Naive thymus-derived CD8-positive, alpha-beta T cell (primary cell): ENCODE measurements at regions not wholly inside any gene's neighbourhood (a gene's known extent, or its start where the extent isn't known, plus 50 kb on each side); places are given as distances from the start of the nearest gene placed in this dataset.
A peak's percentile ranks its signal among the peaks of the same experiment; 100 is the strongest.

Experiments
- ATAC-seq, 2 donors: fragments of 150-1000 bp; cut with Tn5 transposase in 1 of 2; sonication (Bioruptor Pico), chemical (Tn5 transposase) in 1 of 2; 1 replicate in 1 of 2; 2 replicates in 1 of 2; pipeline ENCODE4 v1.10.0; 2021; ENCODE audit warnings: mild to moderate bottlenecking in 2 of 2, moderate library complexity in 2 of 2
- POLR2A ChIA-PET: fragments of 350-600 bp; sonication (Branson Sonifier 250); formaldehyde crosslinking; loops from one replicate; lab custom pipeline; 2021; ENCODE audit warnings: antibody characterized with exemption; lab: Charles Lee
- DNase-seq, 10 donors: peaks; one replicate each; pipeline versions ENCODE4 v3.0.0 to v3.0.0-alpha.2; 2020 to 2022
- H3K27ac Mint-ChIP-seq, 10 donors: one replicate each; pipeline ENCODE4 v1.8.0; 2020 to 2022; ENCODE audit warnings: mild to moderate bottlenecking in 10 of 10, mixed read lengths in 10 of 10, moderate library complexity in 4 of 10, inconsistent platforms in 1 of 10
- H3K27me3 Mint-ChIP-seq, 5 donors: one replicate each; pipeline ENCODE4 v1.8.0; 2021 to 2022; ENCODE audit warnings: mixed read lengths in 5 of 5
- H3K36me3 Mint-ChIP-seq, 3 donors: one replicate each; pipeline ENCODE4 v1.8.0; 2020 to 2022; ENCODE audit warnings: mixed read lengths in 3 of 3, mild to moderate bottlenecking in 2 of 3, inconsistent platforms in 1 of 3
- H3K4me1 Mint-ChIP-seq, 4 donors: one replicate each; pipeline ENCODE4 v1.8.0; 2021 to 2022; ENCODE audit warnings: mixed read lengths in 4 of 4
- H3K4me3 Mint-ChIP-seq, 10 donors: one replicate each; pipeline ENCODE4 v1.8.0; 2020 to 2022; ENCODE audit warnings: mild to moderate bottlenecking in 10 of 10, mixed read lengths in 10 of 10, moderate library complexity in 6 of 10, inconsistent platforms in 1 of 10
- H3K9me3 Mint-ChIP-seq, 9 donors: one replicate each; pipeline ENCODE4 v1.8.0; 2020 to 2022; ENCODE audit warnings: mixed read lengths in 9 of 9, mild to moderate bottlenecking in 3 of 9, inconsistent platforms in 1 of 9, moderate library complexity in 1 of 9

DNA sequence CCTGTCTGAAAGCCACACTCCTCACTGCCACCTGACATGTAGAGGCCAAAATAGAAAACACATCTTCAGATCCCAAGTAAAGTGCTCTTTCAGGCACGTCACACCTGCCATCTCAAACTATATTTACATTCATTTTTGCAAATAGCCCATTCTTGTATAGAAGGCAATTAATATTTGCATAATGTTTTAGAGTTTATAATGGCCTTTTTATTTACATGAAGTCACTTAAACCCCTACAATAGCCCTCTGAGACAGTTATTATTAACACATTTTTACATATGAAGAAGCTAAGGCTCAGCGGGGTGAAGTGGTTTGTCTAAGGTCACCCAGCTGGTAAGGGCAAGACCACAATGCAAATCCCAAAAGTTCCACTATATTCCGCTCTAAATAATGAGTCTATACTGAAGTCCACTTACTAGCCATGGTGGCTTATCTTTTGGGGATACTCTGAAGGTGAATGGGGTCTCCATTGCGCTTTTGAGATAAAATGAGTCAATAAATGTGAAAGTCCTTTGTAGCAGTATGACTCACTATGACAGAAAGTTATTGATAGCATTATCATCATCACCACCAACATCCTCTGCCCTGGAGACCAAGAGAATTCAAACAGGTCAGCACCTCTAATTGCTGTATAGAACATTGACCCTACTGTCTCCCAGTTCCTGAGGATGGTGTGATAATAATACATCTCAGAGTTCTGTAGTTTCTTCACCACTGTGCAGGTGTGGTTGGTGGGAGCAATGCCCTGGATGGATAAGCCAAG is 155.9 kb upstream of the BCL6 start:
- Mint-ChIP-seq H3K4me3 (no peak overlapping the region), H3K27ac (no peak overlapping the region), H3K27me3 (peaks cover 0 to 2% (median 0%) of the 10 kb centered on the region in 5 donors), H3K4me1 (peaks cover 0 to 3% (median 0%) of the 10 kb centered on the region in 4 donors), H3K9me3 (no peaks in the 10 kb centered on the region), H3K36me3 (no peaks in the 10 kb centered on the region)
- POLR2A ChIA-PET: no interaction called here
- ATAC-seq: no peak
- DNase-seq: no peak

DNA sequence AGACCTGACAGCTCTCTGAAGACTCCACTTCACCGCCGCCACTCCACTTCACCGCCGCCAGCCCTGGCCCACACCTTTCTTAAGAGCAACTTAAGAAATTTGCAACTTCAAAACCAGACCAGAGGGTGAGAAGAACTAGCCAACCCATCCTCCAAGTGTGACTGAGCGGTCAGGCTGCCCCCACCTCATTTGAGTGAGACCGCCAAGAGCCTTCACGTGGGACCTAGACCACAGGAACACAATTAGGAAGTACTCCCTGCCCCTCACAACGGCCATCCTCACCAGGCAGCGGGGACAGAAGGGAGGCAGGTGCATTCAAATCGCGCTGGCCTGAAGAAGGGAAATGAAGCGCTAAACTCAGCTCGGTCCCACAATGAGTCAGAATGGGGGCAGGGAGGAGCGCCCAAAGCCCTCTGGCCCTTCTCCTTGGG is 156.8 kb upstream of the BCL6 start:
- peaks cover 0 to 2% (median 0%) of the 10 kb centered on the region in 5 donors for H3K27me3 Mint-ChIP-seq
- H3K9me3 Mint-ChIP-seq: no peaks in the 10 kb centered on the region
- DNase-seq (no peak), ATAC-seq (no peak)
- H3K27ac Mint-ChIP-seq: peak overlapping the region in 1 of 10 donors; percentile 65
- H3K4me1 Mint-ChIP-seq: peaks cover 0 to 3% (median 0%) of the 10 kb centered on the region in 4 donors
- no peaks in the 10 kb centered on the region for H3K36me3 Mint-ChIP-seq
- no peak overlapping the region for H3K4me3 Mint-ChIP-seq
- POLR2A ChIA-PET: no interaction called here

GRCh38 chr3:187902936-187903335 is 157.7 kb upstream of the BCL6 start:
- POLR2A ChIA-PET: no interaction called here
- no peaks in the 10 kb centered on the region for H3K36me3 Mint-ChIP-seq
- no peak for DNase-seq

GRCh38 chr3:187903697-187904096 is 158.4 kb upstream of the BCL6 start:
- H3K4me3 Mint-ChIP-seq: no peak overlapping the region
- H3K4me1 Mint-ChIP-seq: no peaks in the 10 kb centered on the region
- H3K27ac Mint-ChIP-seq: no peak overlapping the region
- H3K9me3 Mint-ChIP-seq: no peaks in the 10 kb centered on the region
- ATAC-seq (no peak), DNase-seq (no peak)
- H3K27me3 Mint-ChIP-seq: peaks cover 0 to 2% (median 0%) of the 10 kb centered on the region in 5 donors
- POLR2A ChIA-PET: no interaction called here
- H3K36me3 Mint-ChIP-seq: no peaks in the 10 kb centered on the region

More at GRCh38 chr3:187902936-187903335, 157.7 kb upstream of the BCL6 start:
- no peak for ATAC-seq
- Mint-ChIP-seq H3K9me3 (no peaks in the 10 kb centered on the region), H3K27ac (no peak overlapping the region), H3K4me1 (peaks cover 0 to 3% (median 0%) of the 10 kb centered on the region in 4 donors), H3K4me3 (no peak overlapping the region), H3K27me3 (peaks cover 0 to 2% (median 0%) of the 10 kb centered on the region in 5 donors)

DNA sequence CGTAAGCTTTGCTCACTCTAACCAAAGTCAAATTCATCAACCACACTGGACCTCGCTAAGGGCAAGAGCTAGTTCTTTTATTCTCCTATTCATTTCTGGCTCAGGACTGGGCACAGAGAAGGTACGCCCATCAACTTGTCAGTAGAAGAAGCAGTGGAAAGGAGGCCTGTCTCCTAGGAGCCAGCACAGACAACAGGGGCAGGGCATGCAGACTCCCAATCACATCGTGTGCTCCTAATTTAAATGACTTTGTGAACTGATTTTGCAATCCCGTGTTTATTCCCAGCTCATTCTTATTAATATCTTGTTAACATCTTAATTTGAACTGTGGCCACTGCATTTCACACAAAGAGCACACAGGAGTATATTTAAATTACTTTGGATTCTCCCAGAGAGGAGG is 161.1 kb upstream of the BCL6 start:
- H3K4me3 Mint-ChIP-seq: no peak overlapping the region
- H3K27ac Mint-ChIP-seq: no peak overlapping the region
- no peaks in the 10 kb centered on the region for H3K9me3 Mint-ChIP-seq
- ATAC-seq: no peak
- H3K36me3 Mint-ChIP-seq: no peaks in the 10 kb centered on the region
- no peaks in the 10 kb centered on the region for H3K4me1 Mint-ChIP-seq
- H3K27me3 Mint-ChIP-seq: peaks cover 0 to 2% (median 0%) of the 10 kb centered on the region in 5 donors
- POLR2A ChIA-PET: no interaction called here
- DNase-seq: no peak

DNA sequence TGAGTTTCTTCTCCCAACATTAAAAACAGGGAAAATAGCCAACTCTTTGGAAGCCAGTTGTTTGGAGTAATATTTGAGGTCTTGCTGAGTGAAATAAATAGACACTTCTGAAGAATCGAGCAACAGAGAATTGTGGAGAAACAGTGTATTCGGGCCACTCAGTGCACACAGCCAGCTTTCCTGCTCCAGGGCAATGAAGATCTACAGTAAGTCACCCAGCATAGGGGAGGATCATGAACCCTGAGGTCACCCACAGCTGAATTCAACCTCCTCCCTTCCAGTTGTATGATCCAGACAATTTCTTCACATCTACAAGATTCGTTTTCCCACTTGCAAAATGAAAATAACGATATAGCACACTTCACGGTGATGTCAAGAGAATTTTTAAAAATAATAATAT is 161.7 kb upstream of the BCL6 start:
- H3K4me1 Mint-ChIP-seq: no peaks in the 10 kb centered on the region
- no peaks in the 10 kb centered on the region for H3K9me3 Mint-ChIP-seq
- POLR2A ChIA-PET: no interaction called here
- DNase-seq (no peak), ATAC-seq (no peak)
- H3K27me3 Mint-ChIP-seq: peaks cover 0 to under 1% (median 0%) of the 10 kb centered on the region in 5 donors
- no peaks in the 10 kb centered on the region for H3K36me3 Mint-ChIP-seq
- no peak overlapping the region for H3K4me3 Mint-ChIP-seq
- no peak overlapping the region for H3K27ac Mint-ChIP-seq

DNA sequence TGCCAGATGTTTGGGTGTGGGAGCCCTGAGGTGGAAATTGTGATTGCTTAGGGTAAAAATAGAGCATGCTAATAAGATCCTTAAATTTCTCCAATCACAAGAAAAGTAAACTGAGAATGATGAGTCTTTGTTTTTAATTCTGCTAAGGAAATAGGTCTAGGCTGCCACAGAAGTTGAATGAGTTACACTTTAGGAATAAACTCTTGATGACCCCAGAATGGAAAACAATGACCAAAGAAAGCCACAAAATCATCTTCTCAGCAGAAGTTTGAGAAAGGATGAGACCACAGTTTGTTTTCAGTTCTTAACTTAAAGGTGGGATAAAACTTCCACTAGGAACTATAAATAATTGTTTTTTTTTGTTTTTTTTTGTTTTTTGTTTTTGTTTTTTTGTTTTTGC is 164.6 kb upstream of the BCL6 start:
- Mint-ChIP-seq H3K9me3 (no peaks in the 10 kb centered on the region), H3K4me1 (peaks cover 0 to 6% (median 3%) of the 10 kb centered on the region in 4 donors), H3K36me3 (no peaks in the 10 kb centered on the region), H3K27ac (no peak overlapping the region), H3K27me3 (no peaks in the 10 kb centered on the region), H3K4me3 (no peak overlapping the region)
- POLR2A ChIA-PET: no interaction called here
- ATAC-seq (no peak), DNase-seq (no peak)

GRCh38 chr3:187912007-187912406 is 166.7 kb upstream of the BCL6 start:
- no peak for ATAC-seq
- H3K36me3 Mint-ChIP-seq: no peaks in the 10 kb centered on the region
- H3K4me3 Mint-ChIP-seq: no peak overlapping the region
- no peaks in the 10 kb centered on the region for H3K27me3 Mint-ChIP-seq
- H3K4me1 Mint-ChIP-seq: peaks cover 3 to 11% (median 4%) of the 10 kb centered on the region in 4 donors
- H3K27ac Mint-ChIP-seq: no peak overlapping the region
- no peaks in the 10 kb centered on the region for H3K9me3 Mint-ChIP-seq
- POLR2A ChIA-PET: no interaction called here
- no peak for DNase-seq

GRCh38 chr3:187913617-187914033 is 168.4 kb upstream of the BCL6 start:
- ATAC-seq (no peak), DNase-seq (no peak)
- Mint-ChIP-seq H3K36me3 (no peaks in the 10 kb centered on the region), H3K4me3 (no peak overlapping the region), H3K9me3 (no peaks in the 10 kb centered on the region), H3K27ac (no peak overlapping the region), H3K27me3 (no peaks in the 10 kb centered on the region), H3K4me1 (peaks cover 4 to 16% (median 13%) of the 10 kb centered on the region in 4 donors)
- POLR2A ChIA-PET: no interaction called here

DNA sequence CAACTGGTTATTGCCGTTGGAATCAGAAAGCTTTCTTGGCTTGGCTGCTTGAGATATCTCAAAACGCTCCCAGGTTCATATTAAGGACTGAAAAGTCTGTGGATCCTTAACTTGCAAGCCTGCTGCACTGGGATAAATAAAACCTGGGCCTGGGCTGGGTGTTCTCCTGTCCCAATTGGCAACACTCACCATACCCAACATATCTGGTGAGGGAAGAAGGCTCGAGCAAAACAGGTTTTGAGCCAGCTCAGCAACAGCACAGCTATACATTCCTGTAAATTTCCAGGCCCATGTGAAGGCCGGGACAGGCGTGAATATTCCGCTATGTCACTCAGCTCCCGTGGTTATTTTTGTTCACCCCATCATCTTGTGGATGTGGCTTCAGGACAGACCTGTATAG is 169.0 kb upstream of the BCL6 start:
- H3K27ac Mint-ChIP-seq: no peak overlapping the region
- peaks cover 9 to 22% (median 19%) of the 10 kb centered on the region in 4 donors for H3K4me1 Mint-ChIP-seq
- no peak for DNase-seq
- no peaks in the 10 kb centered on the region for H3K9me3 Mint-ChIP-seq
- H3K4me3 Mint-ChIP-seq: no peak overlapping the region
- no peak for ATAC-seq
- POLR2A ChIA-PET: no interaction called here
- H3K36me3 Mint-ChIP-seq: no peaks in the 10 kb centered on the region
- no peaks in the 10 kb centered on the region for H3K27me3 Mint-ChIP-seq

DNA sequence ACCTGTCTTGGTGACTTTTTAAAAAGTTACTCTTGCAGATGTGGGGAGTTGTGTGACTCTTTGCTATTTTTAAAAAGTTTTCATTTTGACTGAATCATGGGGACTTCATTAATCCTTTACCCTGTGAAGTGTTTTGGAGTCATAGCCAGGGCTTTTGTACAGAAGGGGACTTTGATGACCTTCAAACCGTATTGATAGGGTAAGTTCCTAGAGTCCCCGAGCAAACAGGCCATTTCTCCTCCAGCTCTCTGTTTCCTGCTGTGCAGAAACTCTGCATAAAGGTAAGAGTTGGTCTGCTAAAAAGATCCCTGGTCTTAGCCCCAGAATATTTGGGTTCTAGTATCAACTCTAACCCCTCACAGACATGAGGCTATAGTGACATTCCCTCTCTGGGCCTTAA is 170.8 kb upstream of the BCL6 start:
- H3K27me3 Mint-ChIP-seq: no peaks in the 10 kb centered on the region
- peaks cover 15 to 36% (median 34%) of the 10 kb centered on the region in 4 donors for H3K4me1 Mint-ChIP-seq
- DNase-seq: no peak
- no peak for ATAC-seq
- H3K4me3 Mint-ChIP-seq: no peak overlapping the region
- H3K9me3 Mint-ChIP-seq: no peaks in the 10 kb centered on the region
- H3K27ac Mint-ChIP-seq: no peak overlapping the region
- POLR2A ChIA-PET: no interaction called here
- no peaks in the 10 kb centered on the region for H3K36me3 Mint-ChIP-seq

GRCh38 chr3:187918081-187918644 is 172.9 kb upstream of the BCL6 start:
- peaks cover 16 to 44% (median 42%) of the 10 kb centered on the region in 4 donors for H3K4me1 Mint-ChIP-seq
- POLR2A ChIA-PET: no interaction called here
- ATAC-seq (no peak), DNase-seq (no peak)
- peak overlapping the region in 7 of 10 donors; percentile 83 to 93 (median 89) for H3K27ac Mint-ChIP-seq
- no peaks in the 10 kb centered on the region for H3K27me3 Mint-ChIP-seq
- peak overlapping the region in 5 of 10 donors; percentile 73 to 87 (median 83) for H3K4me3 Mint-ChIP-seq
- no peaks in the 10 kb centered on the region for H3K36me3 Mint-ChIP-seq
- no peaks in the 10 kb centered on the region for H3K9me3 Mint-ChIP-seq

- POLR2A ChIA-PET: no interaction called here
- H3K9me3 Mint-ChIP-seq: peaks cover 0 to 5% (median 0%) of the 10 kb centered on the region in 9 donors
- H3K4me1 Mint-ChIP-seq: peaks cover 16 to 44% (median 37%) of the 10 kb centered on the region in 4 donors
- peaks cover 0 to 4% (median 0%) of the 10 kb centered on the region in 3 donors for H3K36me3 Mint-ChIP-seq
- peak; percentile 88 to 89 for ATAC-seq
- DNase-seq: peak in 9 of 10 donors; percentile 18 to 68 (median 45)
- peak overlapping the region; percentile 63 to 87 (median 83) for H3K4me3 Mint-ChIP-seq
- H3K27ac Mint-ChIP-seq: peak overlapping the region; percentile 41 to 93 (median 87)
- no peaks in the 10 kb centered on the region for H3K27me3 Mint-ChIP-seq
These were observed 173.8 kb upstream of the BCL6 start for GRCh38 chr3:187919048-187919447.
